ENCODE measurements at regions not wholly inside any gene's neighbourhood (a gene's known extent, or its start where the extent isn't known, plus 50 kb on each side); places are given as distances from the start of the nearest gene placed in this dataset.
"Not testable (repeated sequence)": the region's sequence is repeated elsewhere in the genome, so short reads cannot be mapped to it uniquely, and the experiment has no call there.

DNA sequence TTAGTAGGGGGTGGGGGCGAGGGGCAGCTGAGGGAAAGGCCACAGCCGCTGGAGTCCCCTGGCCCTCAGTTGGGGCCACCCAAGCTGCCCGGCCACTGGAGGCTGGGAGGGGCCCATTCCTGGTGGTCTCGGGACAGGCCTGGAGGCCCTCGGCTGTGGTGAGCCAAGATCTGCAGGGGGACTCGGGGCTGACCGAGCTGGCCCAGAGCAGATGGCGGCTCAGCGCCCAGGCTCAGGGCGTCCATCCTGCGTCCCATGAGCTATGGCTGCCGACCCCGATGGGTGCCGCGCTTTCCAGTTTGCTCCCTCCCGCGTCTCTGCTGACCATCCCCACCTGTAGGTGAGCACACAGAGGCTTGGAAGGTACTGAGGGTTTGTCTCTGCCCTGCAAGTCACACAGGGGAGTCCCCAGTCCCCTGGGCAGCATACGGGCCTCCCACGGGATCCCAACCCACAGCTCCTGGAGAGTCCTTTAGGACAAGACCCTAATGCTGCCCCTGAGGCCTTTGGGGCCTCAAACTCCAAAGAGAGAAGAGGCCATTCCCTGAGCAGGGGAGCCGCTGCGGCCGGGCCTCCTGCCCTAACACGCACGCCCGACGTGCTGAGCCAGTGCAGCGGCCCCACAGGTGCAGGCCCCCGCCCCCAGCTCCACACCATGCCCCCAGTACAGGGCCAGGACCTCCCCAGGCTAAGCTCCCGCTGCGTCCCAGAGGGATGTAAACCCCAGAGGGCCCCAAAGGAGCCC lies 107.2 kb downstream of the MICALL2 start:
- no peak for DNase-seq (ENCODE audit: low read depth)

GRCh38 chr7:1352656-1353271 lies 106.5 kb downstream of the MICALL2 start:
- TF ChIP-seq CTCF (conservative IDR thresholded peaks at IDR 0.05; ENCODE audit: low read length): no peak
- no peak overlapping the region for H3K4me3 ChIP-seq (ENCODE audit: low read length)
- no peak for DNase-seq (ENCODE audit: low read depth)

More for the DNA sequence above, 107.2 kb downstream of the MICALL2 start:
- H3K4me3 ChIP-seq (ENCODE audit: low read length): no peak overlapping the region
- no peak for TF ChIP-seq CTCF (conservative IDR thresholded peaks at IDR 0.05; ENCODE audit: low read length)

GRCh38 chr7:1354661-1355567 lies 104.4 kb downstream of the MICALL2 start:
- DNase-seq (ENCODE audit: low read depth): no peak
- no peak overlapping the region for H3K4me3 ChIP-seq (ENCODE audit: low read length)
- TF ChIP-seq CTCF (conservative IDR thresholded peaks at IDR 0.05; ENCODE audit: low read length): no peak

GRCh38 chr7:1355568-1356340 lies 103.5 kb downstream of the MICALL2 start:
- no peak for TF ChIP-seq CTCF (conservative IDR thresholded peaks at IDR 0.05; ENCODE audit: low read length)
- no peak overlapping the region for H3K4me3 ChIP-seq (ENCODE audit: low read length)
- no peak for DNase-seq (ENCODE audit: low read depth)

GRCh38 chr7:1356853-1357252 lies 102.4 kb downstream of the MICALL2 start:
- not testable (repeated sequence) for DNase-seq (ENCODE audit: low read depth); H3K4me3 ChIP-seq (ENCODE audit: low read length)

DNA sequence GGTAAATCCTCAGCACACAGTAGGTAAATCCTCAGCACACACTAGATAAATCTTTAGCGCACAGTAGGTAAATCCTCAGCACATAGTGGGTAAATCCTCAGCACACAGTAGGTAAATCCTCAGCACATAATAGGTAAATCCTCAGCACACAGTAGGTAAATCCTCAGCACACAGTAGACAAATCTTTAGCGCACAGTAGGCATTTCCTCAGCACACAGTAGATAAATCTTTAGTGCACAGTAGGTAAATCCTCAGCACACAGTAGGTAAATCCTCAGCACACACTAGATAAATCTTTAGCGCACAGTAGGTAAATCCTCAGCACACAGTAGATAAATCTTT lies 102.0 kb downstream of the MICALL2 start:
- DNase-seq (ENCODE audit: low read depth); H3K4me3 ChIP-seq (ENCODE audit: low read length): not testable (repeated sequence)

GRCh38 chr7:1357601-1358271 lies 101.5 kb downstream of the MICALL2 start:
- no peak overlapping the region for H3K4me3 ChIP-seq (ENCODE audit: low read length)
- no peak for DNase-seq (ENCODE audit: low read depth)
- no peak for TF ChIP-seq CTCF (conservative IDR thresholded peaks at IDR 0.05; ENCODE audit: low read length)

Data from AG10803 (cell line).